GM18508 (cell line): ENCODE measurements at regions not wholly inside any gene's neighbourhood (a gene's known extent, or its start where the extent isn't known, plus 50 kb on each side); places are given as distances from the start of the nearest gene placed in this dataset.

Experiments
- ATAC-seq: cut with Tn5 transposase; IDR thresholded peaks from one replicate; pipeline ENCODE4 v1.9.1; 2021; ENCODE audit warnings: moderate number of reproducible peaks; ENCODE audit not compliant: insufficient read depth, unreplicated experiment

DNA sequence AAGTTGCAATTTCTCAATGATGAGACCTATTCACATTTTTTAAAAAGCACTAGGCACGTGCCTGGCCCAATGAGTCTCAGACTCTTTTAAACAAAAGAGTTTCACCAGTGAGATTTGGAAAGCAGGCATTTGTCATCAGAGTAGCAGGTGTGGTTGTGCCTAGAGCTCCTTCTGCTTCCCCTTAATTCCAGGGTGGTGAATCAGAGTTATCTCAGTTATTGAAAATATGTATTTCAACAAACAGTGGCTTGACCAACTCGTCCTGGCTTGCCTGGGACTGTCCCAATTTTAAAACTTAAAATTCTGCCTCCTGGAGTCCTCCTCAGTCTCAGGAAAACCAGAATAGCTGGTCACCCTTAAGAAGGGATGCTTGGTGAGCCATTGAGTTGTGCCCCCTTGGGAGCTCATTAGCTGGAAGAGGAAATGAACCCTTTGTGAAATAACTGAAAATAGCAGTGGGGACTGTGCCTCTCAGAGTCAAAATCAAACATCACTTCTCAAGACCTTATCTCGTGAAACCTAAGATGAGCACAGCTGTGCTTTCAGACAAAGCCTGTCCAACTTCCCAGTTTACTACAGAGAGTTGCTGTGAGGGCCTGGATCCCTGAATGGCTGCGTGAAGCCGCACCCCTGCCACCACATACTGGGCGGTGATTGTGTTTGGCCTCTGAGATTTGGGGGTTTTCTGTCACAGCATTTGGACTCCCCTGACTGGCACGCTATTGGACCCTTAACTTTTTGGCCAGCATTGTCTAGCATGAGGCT lies 116.3 kb downstream of the ANKRD60 start:
- ATAC-seq, result no peak

- ATAC-seq, result no peak
Observed at GRCh38 chr20:58111310-58112016, 117.0 kb downstream of the ANKRD60 start.

GRCh38 chr20:58109918-58110635 lies 118.4 kb downstream of the ANKRD60 start:
- no peak for ATAC-seq

- no peak for ATAC-seq
Observed at GRCh38 chr20:58109126-58109880, 119.2 kb downstream of the ANKRD60 start.

GRCh38 chr20:58107533-58107932 lies 120.9 kb downstream of the ANKRD60 start:
- no peak for ATAC-seq

DNA sequence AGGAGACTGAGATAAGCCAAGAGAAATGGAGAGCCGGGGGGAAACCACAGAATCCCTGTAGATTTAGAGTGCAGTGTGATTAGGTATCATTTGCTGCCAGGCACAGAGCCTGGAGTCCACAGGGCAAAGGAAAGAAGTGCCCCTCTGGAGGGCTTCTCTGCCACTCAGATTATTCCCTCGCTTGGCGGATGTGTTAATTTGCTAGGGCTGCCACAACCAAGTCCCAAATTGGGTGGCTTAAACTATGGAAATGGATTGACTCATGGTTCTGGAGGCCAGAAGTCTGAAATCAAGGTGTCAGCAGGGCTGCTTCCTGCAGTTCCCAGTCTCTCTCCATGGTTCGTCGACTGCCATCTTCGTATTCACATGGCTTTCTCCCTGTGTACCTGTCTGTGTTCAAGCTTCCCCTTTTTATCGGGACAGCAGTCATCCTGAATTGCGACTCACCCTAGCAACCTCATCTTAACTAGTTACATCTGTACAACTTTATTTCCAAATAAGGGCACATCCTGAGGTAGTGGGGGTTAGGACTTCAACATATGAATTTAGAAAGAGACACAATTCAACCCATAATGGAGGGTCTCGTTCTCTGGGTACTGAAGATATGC lies 122.2 kb downstream of the ANKRD60 start:
- no peak for ATAC-seq

DNA sequence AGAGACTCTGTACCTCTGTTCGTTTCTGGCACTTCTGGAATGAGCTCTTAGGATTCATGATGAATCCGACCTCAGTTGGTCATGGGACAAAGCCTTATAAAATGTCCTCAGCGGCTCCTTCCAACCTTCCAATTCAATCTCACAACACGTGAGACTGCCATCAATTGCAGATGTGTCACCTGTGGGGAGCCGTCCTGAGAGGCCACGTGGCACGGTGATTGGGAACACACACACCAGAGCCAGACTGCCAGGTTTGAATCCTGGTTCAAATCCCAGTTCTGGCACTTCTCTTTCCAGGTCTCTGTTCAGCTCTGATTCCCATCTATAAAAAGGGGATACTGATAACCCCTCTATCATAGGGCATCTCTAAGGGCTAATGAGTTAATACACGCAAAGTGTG lies 124.5 kb downstream of the ANKRD60 start:
- no peak for ATAC-seq

- ATAC-seq, result no peak
Observed at GRCh38 chr20:58103517-58103904, 124.9 kb downstream of the ANKRD60 start.

- no peak for ATAC-seq
Observed at GRCh38 chr20:58102744-58103516, 125.5 kb downstream of the ANKRD60 start.

DNA sequence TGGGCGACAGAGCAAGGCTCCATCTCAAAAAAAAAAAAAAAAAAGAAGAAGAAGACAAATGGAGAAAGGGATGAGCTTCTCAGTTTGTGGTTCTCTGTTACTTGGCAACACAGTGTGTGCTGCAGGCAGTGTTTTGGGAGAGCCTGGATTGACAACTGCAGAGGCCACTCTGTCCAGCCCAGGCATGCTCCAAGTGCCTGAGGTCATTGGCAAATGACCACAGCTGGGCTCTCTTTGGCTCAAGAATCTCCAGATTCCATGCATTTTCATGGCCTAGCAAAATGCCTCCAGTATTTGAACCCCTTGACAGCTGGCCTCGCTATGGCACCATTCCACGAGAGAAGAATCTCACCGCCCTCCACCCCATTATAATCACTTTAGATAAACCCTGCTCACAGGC lies 126.2 kb downstream of the ANKRD60 start:
- no peak for ATAC-seq

GRCh38 chr20:58100731-58101356 lies 127.6 kb downstream of the ANKRD60 start:
- no peak for ATAC-seq

- no peak for ATAC-seq
Observed at GRCh38 chr20:58099956-58100730, 128.3 kb downstream of the ANKRD60 start.

GRCh38 chr20:58099291-58099935 lies 129.0 kb downstream of the ANKRD60 start:
- no peak for ATAC-seq

- no peak for ATAC-seq
Observed at GRCh38 chr20:58098571-58098970, 129.9 kb downstream of the ANKRD60 start.

- ATAC-seq, result no peak
Observed at GRCh38 chr20:58097943-58098342, 130.5 kb downstream of the ANKRD60 start.

DNA sequence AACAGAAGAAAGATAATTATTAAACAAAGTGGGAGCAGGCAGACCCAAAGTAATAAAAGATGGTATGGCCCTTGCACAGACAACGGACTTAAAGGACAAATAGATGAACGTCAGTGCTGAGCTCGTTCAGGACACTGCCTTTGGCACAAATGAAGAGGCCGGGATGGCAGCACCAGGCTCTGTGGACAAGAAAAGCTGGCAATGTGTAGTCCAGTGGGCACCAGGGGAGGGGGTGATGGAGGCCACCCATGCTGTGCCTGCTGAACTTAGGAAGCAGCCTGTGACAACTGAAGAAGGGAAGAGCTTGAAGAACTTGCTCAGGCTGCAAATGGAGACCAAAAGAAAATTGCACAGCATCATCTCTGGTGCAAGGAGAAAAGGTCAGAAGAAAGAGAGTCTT lies 131.0 kb downstream of the ANKRD60 start:
- no peak for ATAC-seq

GRCh38 chr20:58096880-58097423 lies 131.5 kb downstream of the ANKRD60 start:
- ATAC-seq, result no peak
